SK-N-SH (cell line): ENCODE measurements at regions not wholly inside any gene's neighbourhood (a gene's known extent, or its start where the extent isn't known, plus 50 kb on each side); places are given as distances from the start of the nearest gene placed in this dataset.

Experiments
- CTCF ChIA-PET: fragments of 300-600, 350-600 bp; formaldehyde crosslinking; extraction: SDS; loops from one replicate; lab custom pipeline; 2021; lab: Yijun Ruan, JAX
- POLR2A ChIA-PET: fragments of 350-600 bp; sonication (Branson Sonifier 250); formaldehyde crosslinking; extraction: SDS; loops from one replicate; lab custom pipeline; 2020; ENCODE audit warnings: antibody characterized with exemption, inconsistent platforms; lab: Yijun Ruan, JAX
- DNase-seq: peaks from one replicate; pipeline ENCODE4 v3.0.0; 2012
- H2AFZ ChIP-seq: fragments of 200-600 bp; sonication (generic); 2 replicates; pipeline ENCODE4 v1.8.1; 2016; ENCODE audit warnings: antibody characterized with exemption, mild to moderate bottlenecking, low read depth
- H3F3A ChIP-seq: fragments of 200-600 bp; sonication (generic); replicated peaks from 2 replicates; pipeline ENCODE3; 2016; ENCODE audit warnings: antibody characterized with exemption, mild to moderate bottlenecking; ENCODE audit not compliant: insufficient read depth
- H3K27ac ChIP-seq, 2 experiments: fragments of 200-500 bp in 1 of 2; fragments of 200-600 bp in 1 of 2; sonication (Bioruptor generic) in 1 of 2; sonication (generic), shearing (Covaris generic) in 1 of 2; 2 replicates each; pipeline versions ENCODE4 v1.5.1 to v1.6.1; 2014 to 2016; ENCODE audit warnings: low read depth in 2 of 2, inconsistent platforms in 1 of 2, low read length in 1 of 2, mild to moderate bottlenecking in 1 of 2, mixed read lengths in 1 of 2
- H3K27me3 ChIP-seq: fragments of 200-600 bp; sonication (generic), shearing (Covaris generic); 2 replicates; pipeline ENCODE4 v1.6.1; 2016; ENCODE audit warnings: mixed run types; ENCODE audit not compliant: insufficient read depth
- H3K36me3 ChIP-seq, 2 experiments: fragments of 200-500 bp in 1 of 2; fragments of 200-600 bp in 1 of 2; sonication (Bioruptor generic) in 1 of 2; sonication (generic) in 1 of 2; replicated peaks in 1 of 2; 2 replicates each; pipeline versions ENCODE3 to v1.5.1; 2014 to 2016; ENCODE audit warnings: low read length in 1 of 2, mild to moderate bottlenecking in 1 of 2; ENCODE audit not compliant: insufficient read depth in 2 of 2, control insufficient read depth in 1 of 2
- H3K4me1 ChIP-seq, 2 experiments: fragments of 200-500 bp in 1 of 2; fragments of 200-600 bp in 1 of 2; sonication (Bioruptor generic) in 1 of 2; sonication (generic), shearing (Covaris generic) in 1 of 2; 2 replicates each; pipeline versions ENCODE4 v1.5.1 to v1.6.1; 2014 to 2016; ENCODE audit warnings: low read depth in 1 of 2, low read length in 1 of 2, mixed run types in 1 of 2; ENCODE audit not compliant: insufficient read depth in 2 of 2, control insufficient read depth in 1 of 2
- H3K4me2 ChIP-seq: fragments of 200-600 bp; sonication (generic), shearing (Covaris generic); 2 replicates; pipeline ENCODE4 v1.6.1; 2017; ENCODE audit warnings: mixed run types
- H3K4me3 ChIP-seq, 2 experiments: fragments of 200-500 bp in 1 of 2; fragments of 200-600 bp in 1 of 2; sonication (Bioruptor generic) in 1 of 2; sonication (generic), shearing (Covaris generic) in 1 of 2; 2 replicates each; pipeline versions ENCODE4 v1.5.1 to v1.8.1; 2014 to 2016; ENCODE audit warnings: low read depth in 2 of 2, inconsistent platforms in 1 of 2, low read length in 1 of 2, mild to moderate bottlenecking in 1 of 2, mixed read lengths in 1 of 2, moderate library complexity in 1 of 2
- H3K79me2 ChIP-seq: fragments of 200-600 bp; sonication (generic); 2 replicates; pipeline ENCODE4 v1.8.1; 2017; ENCODE audit warnings: mild to moderate bottlenecking; ENCODE audit not compliant: insufficient read depth
- H3K9ac ChIP-seq: fragments of 200-600 bp; sonication (generic); 2 replicates; pipeline ENCODE4 v1.6.1; 2017; ENCODE audit warnings: mixed run types
- H3K9me2 ChIP-seq: fragments of 200-600 bp; sonication (generic); 2 replicates; pipeline ENCODE4 v1.6.1; 2017; ENCODE audit warnings: mixed run types
- H3K9me3 ChIP-seq: fragments of 200-600 bp; sonication (generic); 2 replicates; pipeline ENCODE4 v1.6.1; 2017; ENCODE audit warnings: mixed run types, mild to moderate bottlenecking, moderate library complexity
- H4K20me1 ChIP-seq: fragments of 200-600 bp; sonication (generic); 2 replicates; pipeline ENCODE4 v1.6.1; 2017; ENCODE audit warnings: mild to moderate bottlenecking, mixed run types; ENCODE audit not compliant: insufficient read depth
- ELF1 ChIP-seq: IDR thresholded peaks from 2 replicates; pipeline ENCODE4 v1.4.0; 2012
- EP300 ChIP-seq, 2 experiments: IDR thresholded peaks; 2 replicates each; pipeline versions ENCODE4 v1.4.0 to v1.6.1; 2012; ENCODE audit warnings: borderline replicate concordance in 1 of 2, low read depth in 1 of 2, low read length in 1 of 2
- FOXJ3 ChIP-seq: sonication (generic); formaldehyde crosslinking; IDR thresholded peaks from 2 replicates; pipeline ENCODE4 v1.5.1; 2020; ENCODE audit warnings: mild to moderate bottlenecking, missing genetic modification reagents
- GABPA ChIP-seq: IDR thresholded peaks from 2 replicates; pipeline ENCODE4 v1.4.0; 2012; ENCODE audit warnings: low read depth, mild to moderate bottlenecking
- GATA2 ChIP-seq: sonication (generic); formaldehyde crosslinking; IDR thresholded peaks from 2 replicates; pipeline ENCODE4 v1.5.0; 2020; ENCODE audit warnings: mild to moderate bottlenecking, missing genetic modification reagents
- JUND ChIP-seq: IDR thresholded peaks from 2 replicates; pipeline ENCODE4 v1.4.0; 2012
- MXI1 ChIP-seq: IDR thresholded peaks from 2 replicates; pipeline ENCODE4 v1.6.1; 2012; ENCODE audit warnings: mild to moderate bottlenecking, low read depth, low read length, improper control_type of control experiment
- NFIC ChIP-seq: IDR thresholded peaks from 2 replicates; pipeline ENCODE4 v1.4.0; 2012; ENCODE audit warnings: borderline replicate concordance
- POLR2AphosphoS5 ChIP-seq: IDR thresholded peaks from 2 replicates; pipeline ENCODE4 v1.6.1; 2012; ENCODE audit warnings: low read depth, low read length
- RAD21 ChIP-seq: IDR thresholded peaks from 2 replicates; pipeline ENCODE4 v1.6.1; 2012; ENCODE audit warnings: mild to moderate bottlenecking, low read length
- SIN3A ChIP-seq: IDR thresholded peaks from 2 replicates; pipeline ENCODE4 v1.6.1; 2012; ENCODE audit warnings: low read depth, mild to moderate bottlenecking, low read length, moderate library complexity, borderline replicate concordance
- SMC3 ChIP-seq: IDR thresholded peaks from 2 replicates; pipeline ENCODE4 v1.6.1; 2012; ENCODE audit warnings: low read depth, low read length, improper control_type of control experiment
- TAF1 ChIP-seq: IDR thresholded peaks from 2 replicates; pipeline ENCODE4 v1.6.1; 2012; ENCODE audit warnings: low read depth, mild to moderate bottlenecking, low read length, moderate library complexity, borderline replicate concordance
- TEAD4 ChIP-seq: IDR thresholded peaks from 2 replicates; pipeline ENCODE4 v1.4.0; 2012; ENCODE audit warnings: mild to moderate bottlenecking, borderline replicate concordance; ENCODE audit not compliant: insufficient read depth
- YY1 ChIP-seq: IDR thresholded peaks from 2 replicates; pipeline ENCODE4 v1.4.0; 2012; ENCODE audit warnings: low read depth, mild to moderate bottlenecking
- WGBS: methylation state at CpG from one replicate; pipeline ENCODE4 v1.1.6; 2017; ENCODE audit warnings: low lambda C conversion rate; 5-methylcytosine and 5-hydroxymethylcytosine counted together
- TF ChIP-seq, protein P1 (sequence below): fragments of 150-350 bp; IDR thresholded peaks from 2 replicates; pipeline ENCODE4 v1.6.1; 2017; ENCODE audit warnings: antibody characterized with exemption, low read length, low read depth, borderline replicate concordance
- TF ChIP-seq, protein P2 (sequence below): IDR thresholded peaks from 2 replicates; pipeline ENCODE4; 2012
- TF ChIP-seq, protein P3 (sequence below): IDR thresholded peaks from 2 replicates; pipeline ENCODE4 v1.4.0; 2012; ENCODE audit warnings: low read depth, borderline replicate concordance
- TF ChIP-seq, protein P4 (sequence below): IDR thresholded peaks from 2 replicates; pipeline ENCODE4 v1.6.1; 2012; ENCODE audit warnings: mild to moderate bottlenecking, low read depth, low read length, moderate library complexity
- TF ChIP-seq, protein P5 (sequence below): IDR thresholded peaks from 2 replicates; pipeline ENCODE4 v1.4.0; 2012; ENCODE audit warnings: low read depth

DNA sequence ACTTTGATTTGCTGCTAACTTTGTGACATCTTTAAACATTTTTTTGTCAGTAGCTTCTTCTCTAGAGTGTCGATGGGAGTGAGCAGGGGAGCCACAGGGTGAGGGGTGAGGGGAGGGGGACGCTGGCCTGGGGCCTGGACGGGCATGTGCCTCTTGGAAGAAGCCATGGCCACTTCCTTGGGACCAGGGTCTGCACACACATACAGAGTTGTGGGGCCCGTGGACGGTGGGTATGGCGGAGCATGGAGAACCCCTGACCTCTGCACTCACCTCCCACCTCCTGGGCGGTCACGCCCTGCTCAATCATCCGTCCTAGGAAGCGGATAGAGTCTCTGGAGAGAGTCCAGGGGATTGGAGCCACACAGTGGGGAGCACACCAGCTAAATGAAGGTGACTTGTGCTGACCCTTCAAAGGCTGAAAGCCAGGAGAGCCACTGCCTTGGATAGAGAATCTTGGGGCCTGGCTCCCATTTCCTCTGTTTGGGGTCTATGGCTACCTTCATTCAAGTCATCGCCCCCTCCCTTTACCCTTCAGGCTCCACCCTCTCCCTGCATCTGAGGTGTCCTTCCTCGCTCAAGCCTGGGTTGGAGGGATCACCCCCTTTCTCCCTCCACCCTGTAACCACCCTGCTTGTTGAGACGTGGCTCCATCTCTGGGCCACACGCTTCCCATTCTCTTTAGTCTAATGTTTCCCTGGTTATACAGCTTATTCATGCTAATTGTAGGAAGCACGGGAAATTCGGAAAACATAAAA, 63.9 kb upstream of the HAAO start:
- Histone ChIP-seq H3K4me3 (no peak overlapping the region), H3K4me2 (no peak overlapping the region), H3K27ac (peak overlapping the region in 1 of 2 experiments; percentile 67; a peak in 2 of 4 replicates), H3K36me3 (no peaks in the 10 kb centered on the region), H4K20me1 (no peaks in the 10 kb centered on the region), H3K4me1 (peaks cover 0 to 22% of the 10 kb centered on the region in 2 experiments; a peak in 1 of 4 replicates), H3K9ac (no peak overlapping the region), H3K9me3 (no peaks in the 10 kb centered on the region), H3K27me3 (no peaks in the 10 kb centered on the region), H2AFZ (no peak overlapping the region), H3F3A (peaks cover 6% of the 10 kb centered on the region), H3K9me2 (no peaks in the 10 kb centered on the region), H3K79me2 (no peaks in the 10 kb centered on the region)
- ChIA-PET CTCF (interaction anchor here (0.6 to 5.5 kb wide), 15 partner anchors 10 to 681 kb away, joined by 3 to 53 read pairs (median 4); partner anchors contain the start of gene ZFP36L2), POLR2A (interaction anchor here (1.1 kb wide), 1 partner anchor 46 kb away, joined by 4 read pairs; no protein-coding TSS in a partner anchor)
- WGBS = 90% methylated on average over 16 of the region's 16 CpGs
- TF ChIP-seq EP300 (IDR thresholded peaks at IDR 0.05; ENCODE audit: borderline replicate concordance in 1 of 2, low read depth in 1 of 2, low read length in 1 of 2) = no peak
- TF ChIP-seq GATA2 (CRISPR knock-in tag) = no peak
- no peak for TF ChIP-seq YY1
- no peak for TF ChIP-seq NFIC
- TF ChIP-seq ELF1 = no peak
- TF ChIP-seq JUND = no peak
- no peak for TF ChIP-seq TEAD4
- no peak for TF ChIP-seq POLR2AphosphoS5
- TF ChIP-seq TAF1 = no peak
- TF ChIP-seq SIN3A = no peak
- no peak for DNase-seq

DNA sequence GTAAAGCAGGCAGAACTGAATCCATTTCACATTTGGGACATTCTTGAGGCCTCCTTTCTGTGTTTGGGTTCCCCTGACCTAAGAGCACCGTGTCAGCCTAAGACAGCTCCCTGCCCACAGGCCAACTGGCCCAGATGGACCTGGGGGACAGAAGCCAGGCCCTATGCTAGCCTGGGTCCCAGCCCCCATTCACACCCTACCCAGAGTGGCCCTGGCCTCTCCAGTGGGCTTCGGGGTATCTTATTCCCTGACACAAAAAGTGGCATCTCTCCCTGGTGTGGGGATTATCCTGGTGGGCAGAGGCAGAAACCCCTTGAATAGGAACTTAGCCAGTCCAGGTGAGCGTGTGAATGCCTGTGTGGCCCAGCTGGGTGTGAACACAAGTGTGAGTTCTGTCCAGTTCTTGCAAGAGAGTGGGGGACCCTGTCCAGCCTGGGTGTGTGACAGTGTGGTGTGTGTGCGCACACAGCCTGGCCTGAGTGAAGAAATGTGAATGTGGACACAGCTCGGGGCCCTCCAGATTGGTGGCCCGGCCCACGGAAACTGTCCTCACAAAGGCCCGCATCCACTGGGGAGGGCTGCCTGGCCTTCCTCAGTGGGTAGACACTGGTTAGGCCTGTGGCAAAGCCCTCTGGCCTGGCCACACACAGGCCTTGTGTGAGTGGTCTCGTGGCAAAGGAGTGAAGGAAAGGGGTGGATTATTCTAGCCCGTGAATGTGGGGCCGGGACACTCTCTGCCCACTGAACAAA, 63.0 kb upstream of the HAAO start:
- H3K4me1 ChIP-seq = peaks cover 0 to 22% of the 10 kb centered on the region in 2 experiments; a peak in 1 of 4 replicates
- ChIA-PET POLR2A (no interaction called here), CTCF (interaction anchor here (0.8 to 5.5 kb wide), 10 partner anchors 10 to 374 kb away, joined by 3 to 53 read pairs (median 4); no protein-coding TSS in a partner anchor)
- no peak overlapping the region for H3K9ac ChIP-seq
- no peaks in the 10 kb centered on the region for H3K9me2 ChIP-seq
- no peaks in the 10 kb centered on the region for H3K9me3 ChIP-seq
- WGBS = 74% methylated on average over 11 of the region's 11 CpGs
- DNase-seq = no peak
- no peak overlapping the region for H3K4me2 ChIP-seq
- H2AFZ ChIP-seq = no peak overlapping the region
- H3K27ac ChIP-seq = no peak overlapping the region
- no peaks in the 10 kb centered on the region for H4K20me1 ChIP-seq
- H3K27me3 ChIP-seq = no peaks in the 10 kb centered on the region
- no peaks in the 10 kb centered on the region for H3K79me2 ChIP-seq
- peaks cover 6% of the 10 kb centered on the region for H3F3A ChIP-seq
- no peak overlapping the region for H3K4me3 ChIP-seq
- H3K36me3 ChIP-seq = no peaks in the 10 kb centered on the region
- TF ChIP-seq, protein P1, sequence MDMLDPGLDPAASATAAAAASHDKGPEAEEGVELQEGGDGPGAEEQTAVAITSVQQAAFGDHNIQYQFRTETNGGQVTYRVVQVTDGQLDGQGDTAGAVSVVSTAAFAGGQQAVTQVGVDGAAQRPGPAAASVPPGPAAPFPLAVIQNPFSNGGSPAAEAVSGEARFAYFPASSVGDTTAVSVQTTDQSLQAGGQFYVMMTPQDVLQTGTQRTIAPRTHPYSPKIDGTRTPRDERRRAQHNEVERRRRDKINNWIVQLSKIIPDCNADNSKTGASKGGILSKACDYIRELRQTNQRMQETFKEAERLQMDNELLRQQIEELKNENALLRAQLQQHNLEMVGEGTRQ = no peak
- TF ChIP-seq MXI1 (no peak), RAD21 (no peak), TAF1 (no peak), FOXJ3 (CRISPR knock-in tag) (no peak), GATA2 (CRISPR knock-in tag) (no peak), SMC3 (no peak), GABPA (no peak)
- TF ChIP-seq, protein P2, sequence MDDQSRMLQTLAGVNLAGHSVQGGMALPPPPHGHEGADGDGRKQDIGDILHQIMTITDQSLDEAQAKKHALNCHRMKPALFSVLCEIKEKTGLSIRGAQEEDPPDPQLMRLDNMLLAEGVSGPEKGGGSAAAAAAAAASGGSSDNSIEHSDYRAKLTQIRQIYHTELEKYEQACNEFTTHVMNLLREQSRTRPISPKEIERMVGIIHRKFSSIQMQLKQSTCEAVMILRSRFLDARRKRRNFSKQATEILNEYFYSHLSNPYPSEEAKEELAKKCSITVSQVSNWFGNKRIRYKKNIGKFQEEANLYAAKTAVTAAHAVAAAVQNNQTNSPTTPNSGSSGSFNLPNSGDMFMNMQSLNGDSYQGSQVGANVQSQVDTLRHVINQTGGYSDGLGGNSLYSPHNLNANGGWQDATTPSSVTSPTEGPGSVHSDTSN = no peak
- TF ChIP-seq, protein P3, sequence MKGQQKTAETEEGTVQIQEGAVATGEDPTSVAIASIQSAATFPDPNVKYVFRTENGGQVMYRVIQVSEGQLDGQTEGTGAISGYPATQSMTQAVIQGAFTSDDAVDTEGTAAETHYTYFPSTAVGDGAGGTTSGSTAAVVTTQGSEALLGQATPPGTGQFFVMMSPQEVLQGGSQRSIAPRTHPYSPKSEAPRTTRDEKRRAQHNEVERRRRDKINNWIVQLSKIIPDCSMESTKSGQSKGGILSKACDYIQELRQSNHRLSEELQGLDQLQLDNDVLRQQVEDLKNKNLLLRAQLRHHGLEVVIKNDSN = no peak
- TF ChIP-seq, protein P4, sequence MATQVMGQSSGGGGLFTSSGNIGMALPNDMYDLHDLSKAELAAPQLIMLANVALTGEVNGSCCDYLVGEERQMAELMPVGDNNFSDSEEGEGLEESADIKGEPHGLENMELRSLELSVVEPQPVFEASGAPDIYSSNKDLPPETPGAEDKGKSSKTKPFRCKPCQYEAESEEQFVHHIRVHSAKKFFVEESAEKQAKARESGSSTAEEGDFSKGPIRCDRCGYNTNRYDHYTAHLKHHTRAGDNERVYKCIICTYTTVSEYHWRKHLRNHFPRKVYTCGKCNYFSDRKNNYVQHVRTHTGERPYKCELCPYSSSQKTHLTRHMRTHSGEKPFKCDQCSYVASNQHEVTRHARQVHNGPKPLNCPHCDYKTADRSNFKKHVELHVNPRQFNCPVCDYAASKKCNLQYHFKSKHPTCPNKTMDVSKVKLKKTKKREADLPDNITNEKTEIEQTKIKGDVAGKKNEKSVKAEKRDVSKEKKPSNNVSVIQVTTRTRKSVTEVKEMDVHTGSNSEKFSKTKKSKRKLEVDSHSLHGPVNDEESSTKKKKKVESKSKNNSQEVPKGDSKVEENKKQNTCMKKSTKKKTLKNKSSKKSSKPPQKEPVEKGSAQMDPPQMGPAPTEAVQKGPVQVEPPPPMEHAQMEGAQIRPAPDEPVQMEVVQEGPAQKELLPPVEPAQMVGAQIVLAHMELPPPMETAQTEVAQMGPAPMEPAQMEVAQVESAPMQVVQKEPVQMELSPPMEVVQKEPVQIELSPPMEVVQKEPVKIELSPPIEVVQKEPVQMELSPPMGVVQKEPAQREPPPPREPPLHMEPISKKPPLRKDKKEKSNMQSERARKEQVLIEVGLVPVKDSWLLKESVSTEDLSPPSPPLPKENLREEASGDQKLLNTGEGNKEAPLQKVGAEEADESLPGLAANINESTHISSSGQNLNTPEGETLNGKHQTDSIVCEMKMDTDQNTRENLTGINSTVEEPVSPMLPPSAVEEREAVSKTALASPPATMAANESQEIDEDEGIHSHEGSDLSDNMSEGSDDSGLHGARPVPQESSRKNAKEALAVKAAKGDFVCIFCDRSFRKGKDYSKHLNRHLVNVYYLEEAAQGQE = no peak
- TF ChIP-seq, protein P5, sequence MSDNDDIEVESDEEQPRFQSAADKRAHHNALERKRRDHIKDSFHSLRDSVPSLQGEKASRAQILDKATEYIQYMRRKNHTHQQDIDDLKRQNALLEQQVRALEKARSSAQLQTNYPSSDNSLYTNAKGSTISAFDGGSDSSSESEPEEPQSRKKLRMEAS = no peak
